SK-N-SH treated with all-trans-retinoic acid at 6 μM for 48 hours (cell line): ENCODE measurements at regions not wholly inside any gene's neighbourhood (a gene's known extent, or its start where the extent isn't known, plus 50 kb on each side); places are given as distances from the start of the nearest gene placed in this dataset.

Experiments used
- ATAC-seq: fragments of 200-7000 bp; cut with Tn5 transposase; 3 replicates; pipeline ENCODE4 v1.9.1; 2020; ENCODE audit warnings: mild to moderate bottlenecking, moderate library complexity
- ARNTL ChIP-seq: fragments of 450-650 bp; formaldehyde crosslinking; IDR thresholded peaks from 2 replicates; pipeline ENCODE4 v1.5.0; 2020; ENCODE audit warnings: low read depth, mild to moderate bottlenecking, moderate library complexity, borderline replicate concordance
- BACH2 ChIP-seq: fragments of 250-450 bp; sonication (Bioruptor Pico); IDR thresholded peaks from 2 replicates; pipeline ENCODE4 v1.9.0; 2021; ENCODE audit warnings: mild to moderate bottlenecking, borderline replicate concordance
- CSDC2 ChIP-seq: fragments of 250-450 bp; sonication (Bioruptor Pico); IDR thresholded peaks from 2 replicates; pipeline ENCODE4 v1.5.0; 2020; ENCODE audit warnings: mild to moderate bottlenecking, moderate library complexity
- ESRRG ChIP-seq: fragments of 250-450 bp; sonication (Bioruptor Pico); IDR thresholded peaks from 2 replicates; pipeline ENCODE4 v1.6.1; 2021; ENCODE audit warnings: mild to moderate bottlenecking
- GLIS3 ChIP-seq: fragments of 250-450 bp; sonication (Bioruptor Pico); IDR thresholded peaks from 2 replicates; pipeline ENCODE4 v1.5.0; 2020; ENCODE audit warnings: mild to moderate bottlenecking, moderate library complexity
- ISL1 ChIP-seq: fragments of 250-450 bp; sonication (Bioruptor Pico); IDR thresholded peaks from 2 replicates; pipeline ENCODE4 v2.1.2; 2022; ENCODE audit warnings: mild to moderate bottlenecking, moderate library complexity
- OSR1 ChIP-seq: fragments of 250-450 bp; sonication (Bioruptor Pico); IDR thresholded peaks from 2 replicates; pipeline ENCODE4 v1.8.0; 2022; ENCODE audit warnings: moderate library complexity, mild to moderate bottlenecking, inconsistent platforms
- PPARA ChIP-seq: fragments of 250-450 bp; sonication (Bioruptor Pico); IDR thresholded peaks from 2 replicates; pipeline ENCODE4 v1.5.0; 2020; ENCODE audit warnings: mild to moderate bottlenecking, borderline replicate concordance
- RARB ChIP-seq: fragments of 250-450 bp; sonication (Bioruptor Pico); IDR thresholded peaks from 2 replicates; pipeline ENCODE4 v1.8.0; 2021; ENCODE audit warnings: mild to moderate bottlenecking, moderate library complexity
- SNAI2 ChIP-seq: fragments of 250-450 bp; sonication (Bioruptor Pico); IDR thresholded peaks from 2 replicates; pipeline ENCODE4 v1.5.0; 2020; ENCODE audit warnings: mild to moderate bottlenecking, moderate library complexity
- ZC3H10 ChIP-seq: fragments of 250-450 bp; sonication (Bioruptor Pico); IDR thresholded peaks from 2 replicates; pipeline ENCODE4 v1.5.1; 2021; ENCODE audit warnings: mild to moderate bottlenecking, moderate library complexity
- ZFP3 ChIP-seq: fragments of 250-450 bp; sonication (Bioruptor Pico); IDR thresholded peaks from 2 replicates; pipeline ENCODE4 v1.5.0; 2020; ENCODE audit warnings: mild to moderate bottlenecking, moderate library complexity
- ZFP30 ChIP-seq: fragments of 450-650 bp; formaldehyde crosslinking; IDR thresholded peaks from 2 replicates; pipeline ENCODE4 v1.5.0; 2022; ENCODE audit warnings: mild to moderate bottlenecking, moderate library complexity
- ZNF565 ChIP-seq: fragments of 450-650 bp; formaldehyde crosslinking; conservative IDR thresholded peaks from 2 replicates; pipeline ENCODE4 v1.5.0; 2020; ENCODE audit warnings: low read depth, mild to moderate bottlenecking, moderate library complexity
- ZNF70 ChIP-seq: fragments of 450-650 bp; formaldehyde crosslinking; IDR thresholded peaks from 2 replicates; pipeline ENCODE4 v1.5.0; 2020; ENCODE audit warnings: mild to moderate bottlenecking, moderate library complexity
- TF ChIP-seq, protein P1 (sequence below): fragments of 250-450 bp; sonication (Bioruptor Pico); IDR thresholded peaks from 2 replicates; pipeline ENCODE4 v1.5.1; 2020; ENCODE audit warnings: low read depth, mild to moderate bottlenecking, moderate library complexity
- TF ChIP-seq, protein P2 (sequence below): fragments of 250-450 bp; sonication (Bioruptor Pico); IDR thresholded peaks from 2 replicates; pipeline ENCODE4 v1.8.0; 2021; ENCODE audit warnings: low read depth, mild to moderate bottlenecking, moderate library complexity, borderline replicate concordance
- TF ChIP-seq, protein P3 (sequence below): fragments of 250-450 bp; sonication (Bioruptor Pico); IDR thresholded peaks from 2 replicates; pipeline ENCODE4 v1.8.0; 2020; ENCODE audit warnings: mild to moderate bottlenecking, moderate library complexity, borderline replicate concordance
- TF ChIP-seq, protein P4 (sequence below): fragments of 250-450 bp; sonication (Bioruptor Pico); IDR thresholded peaks from 2 replicates; pipeline ENCODE4 v1.5.0; 2020; ENCODE audit warnings: mild to moderate bottlenecking, moderate library complexity

DNA sequence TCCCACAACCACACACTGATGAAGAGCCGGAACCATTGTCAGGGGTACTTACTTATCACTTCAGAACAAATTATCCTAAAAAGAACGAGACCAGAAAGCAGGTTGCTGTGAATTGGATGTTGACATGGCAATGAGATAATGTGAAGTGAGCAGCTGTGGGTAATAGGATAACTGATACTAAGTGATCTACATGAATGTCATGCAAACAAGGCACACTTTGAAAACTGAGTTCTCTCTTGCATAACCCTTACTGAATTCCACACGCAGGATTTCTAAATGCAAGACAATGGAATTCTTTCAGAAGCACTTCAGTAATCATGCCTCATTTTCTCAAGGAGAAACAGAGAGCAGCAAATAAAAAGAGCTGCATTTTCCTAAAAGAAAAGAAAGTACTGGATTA is 242.5 kb upstream of the TMEM229A start (continued):
- TF ChIP-seq ISL1 (CRISPR knock-in tag): no peak
- no peak for TF ChIP-seq ZNF565 (CRISPR knock-in tag)
- TF ChIP-seq ZFP30: no peak
- TF ChIP-seq, protein P1, sequence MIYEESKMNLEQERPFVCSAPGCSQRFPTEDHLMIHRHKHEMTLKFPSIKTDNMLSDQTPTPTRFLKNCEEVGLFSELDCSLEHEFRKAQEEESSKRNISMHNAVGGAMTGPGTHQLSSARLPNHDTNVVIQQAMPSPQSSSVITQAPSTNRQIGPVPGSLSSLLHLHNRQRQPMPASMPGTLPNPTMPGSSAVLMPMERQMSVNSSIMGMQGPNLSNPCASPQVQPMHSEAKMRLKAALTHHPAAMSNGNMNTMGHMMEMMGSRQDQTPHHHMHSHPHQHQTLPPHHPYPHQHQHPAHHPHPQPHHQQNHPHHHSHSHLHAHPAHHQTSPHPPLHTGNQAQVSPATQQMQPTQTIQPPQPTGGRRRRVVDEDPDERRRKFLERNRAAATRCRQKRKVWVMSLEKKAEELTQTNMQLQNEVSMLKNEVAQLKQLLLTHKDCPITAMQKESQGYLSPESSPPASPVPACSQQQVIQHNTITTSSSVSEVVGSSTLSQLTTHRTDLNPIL (CRISPR knock-in tag): no peak
- TF ChIP-seq OSR1 (CRISPR knock-in tag): no peak
- TF ChIP-seq ARNTL (CRISPR knock-in tag): no peak
- TF ChIP-seq ZNF70 (CRISPR knock-in tag): no peak
- no peak for TF ChIP-seq SNAI2 (CRISPR knock-in tag)

DNA sequence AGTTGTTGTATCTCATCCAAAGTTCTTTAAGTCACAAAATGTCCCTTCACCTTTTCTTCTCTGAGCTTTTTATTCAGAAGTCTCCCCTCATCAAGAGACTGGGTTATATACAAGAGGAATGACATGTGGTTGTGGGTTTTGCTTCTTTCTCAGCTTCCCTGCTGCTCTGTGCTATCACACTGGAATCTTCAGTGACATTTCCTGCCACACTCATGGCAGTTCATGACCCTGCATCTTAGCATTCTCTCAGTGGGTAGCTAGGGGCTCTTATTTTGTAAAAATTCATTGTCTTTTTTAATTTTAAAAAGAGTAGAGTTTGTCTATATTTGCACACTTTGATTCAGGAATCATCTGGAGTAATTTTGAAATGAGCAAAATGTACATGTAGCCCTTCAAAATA is 236.9 kb upstream of the TMEM229A start:
- ATAC-seq: no peak
- TF ChIP-seq RARB (CRISPR knock-in tag) (no peak), BACH2 (CRISPR knock-in tag) (no peak), CSDC2 (no peak), ZNF70 (CRISPR knock-in tag) (no peak)
- TF ChIP-seq, protein P1 (CRISPR knock-in tag): no peak
- TF ChIP-seq, all 23 proteins: peak for 0

DNA sequence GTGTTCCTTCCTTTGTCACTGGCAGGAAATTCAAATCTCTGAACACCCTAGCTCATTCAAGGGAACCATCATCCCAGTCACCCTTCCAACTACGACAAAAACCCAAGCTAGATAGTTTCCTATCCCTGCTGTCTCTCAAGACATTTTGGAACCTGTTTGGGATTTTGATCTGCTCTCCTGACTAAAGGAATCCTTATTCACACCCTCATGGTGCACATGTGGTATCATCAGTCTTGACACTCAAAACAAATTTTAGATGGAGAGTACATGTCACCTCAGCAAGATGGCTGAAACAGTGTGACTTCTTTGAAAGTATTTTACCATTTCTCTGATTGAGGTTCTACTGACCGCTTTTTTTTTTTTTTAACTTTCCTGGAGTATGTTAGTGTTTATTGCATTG is 234.3 kb upstream of the TMEM229A start:
- no peak for ATAC-seq
- TF ChIP-seq BACH2 (CRISPR knock-in tag) (no peak), OSR1 (CRISPR knock-in tag) (no peak)

DNA sequence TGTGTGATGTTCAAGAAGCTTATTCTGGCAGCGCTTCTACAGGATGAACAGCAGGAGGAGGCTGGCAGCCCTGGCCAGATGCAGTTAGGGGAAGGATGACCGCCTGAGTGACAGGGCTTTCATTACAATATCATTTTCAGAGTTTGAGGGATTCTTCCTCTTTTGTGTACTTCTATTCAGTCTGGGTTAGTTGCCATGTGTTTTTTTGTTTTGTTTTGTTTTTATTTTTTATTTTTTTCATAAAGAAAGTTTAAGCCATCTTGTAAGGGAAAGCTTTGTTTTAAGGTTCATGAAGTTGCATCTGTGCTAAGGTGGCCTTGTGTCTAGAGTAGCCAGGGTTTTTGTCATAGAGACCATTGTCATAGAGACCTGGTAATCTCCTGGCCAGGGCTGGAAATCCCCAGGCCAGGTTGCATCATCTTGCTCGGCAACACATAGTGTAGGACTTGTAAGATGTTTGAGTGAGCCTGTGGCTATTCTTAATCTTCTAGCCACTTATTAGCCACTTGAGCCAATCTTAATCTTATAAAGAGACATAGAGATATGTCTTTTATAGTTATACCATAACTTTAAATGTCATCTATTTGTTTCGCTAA is 230.5 kb upstream of the TMEM229A start:
- TF ChIP-seq ISL1 (CRISPR knock-in tag) (no peak), RARB (CRISPR knock-in tag) (no peak), ESRRG (CRISPR knock-in tag) (no peak), CSDC2 (no peak), PPARA (CRISPR knock-in tag) (no peak), ZC3H10 (CRISPR knock-in tag) (no peak), ZNF70 (CRISPR knock-in tag) (no peak), ZFP3 (no peak), GLIS3 (CRISPR knock-in tag) (no peak), BACH2 (CRISPR knock-in tag) (no peak), OSR1 (CRISPR knock-in tag) (no peak)
- TF ChIP-seq, protein P2, sequence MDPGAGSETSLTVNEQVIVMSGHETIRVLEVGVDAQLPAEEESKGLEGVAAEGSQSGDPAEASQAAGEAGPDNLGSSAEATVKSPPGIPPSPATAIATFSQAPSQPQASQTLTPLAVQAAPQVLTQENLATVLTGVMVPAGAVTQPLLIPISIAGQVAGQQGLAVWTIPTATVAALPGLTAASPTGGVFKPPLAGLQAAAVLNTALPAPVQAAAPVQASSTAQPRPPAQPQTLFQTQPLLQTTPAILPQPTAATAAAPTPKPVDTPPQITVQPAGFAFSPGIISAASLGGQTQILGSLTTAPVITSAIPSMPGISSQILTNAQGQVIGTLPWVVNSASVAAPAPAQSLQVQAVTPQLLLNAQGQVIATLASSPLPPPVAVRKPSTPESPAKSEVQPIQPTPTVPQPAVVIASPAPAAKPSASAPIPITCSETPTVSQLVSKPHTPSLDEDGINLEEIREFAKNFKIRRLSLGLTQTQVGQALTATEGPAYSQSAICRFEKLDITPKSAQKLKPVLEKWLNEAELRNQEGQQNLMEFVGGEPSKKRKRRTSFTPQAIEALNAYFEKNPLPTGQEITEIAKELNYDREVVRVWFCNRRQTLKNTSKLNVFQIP (CRISPR knock-in tag): no peak
- TF ChIP-seq, protein P3, sequence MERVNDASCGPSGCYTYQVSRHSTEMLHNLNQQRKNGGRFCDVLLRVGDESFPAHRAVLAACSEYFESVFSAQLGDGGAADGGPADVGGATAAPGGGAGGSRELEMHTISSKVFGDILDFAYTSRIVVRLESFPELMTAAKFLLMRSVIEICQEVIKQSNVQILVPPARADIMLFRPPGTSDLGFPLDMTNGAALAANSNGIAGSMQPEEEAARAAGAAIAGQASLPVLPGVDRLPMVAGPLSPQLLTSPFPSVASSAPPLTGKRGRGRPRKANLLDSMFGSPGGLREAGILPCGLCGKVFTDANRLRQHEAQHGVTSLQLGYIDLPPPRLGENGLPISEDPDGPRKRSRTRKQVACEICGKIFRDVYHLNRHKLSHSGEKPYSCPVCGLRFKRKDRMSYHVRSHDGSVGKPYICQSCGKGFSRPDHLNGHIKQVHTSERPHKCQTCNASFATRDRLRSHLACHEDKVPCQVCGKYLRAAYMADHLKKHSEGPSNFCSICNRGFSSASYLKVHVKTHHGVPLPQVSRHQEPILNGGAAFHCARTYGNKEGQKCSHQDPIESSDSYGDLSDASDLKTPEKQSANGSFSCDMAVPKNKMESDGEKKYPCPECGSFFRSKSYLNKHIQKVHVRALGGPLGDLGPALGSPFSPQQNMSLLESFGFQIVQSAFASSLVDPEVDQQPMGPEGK (CRISPR knock-in tag): no peak
- TF ChIP-seq, protein P1 (CRISPR knock-in tag): no peak
- TF ChIP-seq, protein P4, sequence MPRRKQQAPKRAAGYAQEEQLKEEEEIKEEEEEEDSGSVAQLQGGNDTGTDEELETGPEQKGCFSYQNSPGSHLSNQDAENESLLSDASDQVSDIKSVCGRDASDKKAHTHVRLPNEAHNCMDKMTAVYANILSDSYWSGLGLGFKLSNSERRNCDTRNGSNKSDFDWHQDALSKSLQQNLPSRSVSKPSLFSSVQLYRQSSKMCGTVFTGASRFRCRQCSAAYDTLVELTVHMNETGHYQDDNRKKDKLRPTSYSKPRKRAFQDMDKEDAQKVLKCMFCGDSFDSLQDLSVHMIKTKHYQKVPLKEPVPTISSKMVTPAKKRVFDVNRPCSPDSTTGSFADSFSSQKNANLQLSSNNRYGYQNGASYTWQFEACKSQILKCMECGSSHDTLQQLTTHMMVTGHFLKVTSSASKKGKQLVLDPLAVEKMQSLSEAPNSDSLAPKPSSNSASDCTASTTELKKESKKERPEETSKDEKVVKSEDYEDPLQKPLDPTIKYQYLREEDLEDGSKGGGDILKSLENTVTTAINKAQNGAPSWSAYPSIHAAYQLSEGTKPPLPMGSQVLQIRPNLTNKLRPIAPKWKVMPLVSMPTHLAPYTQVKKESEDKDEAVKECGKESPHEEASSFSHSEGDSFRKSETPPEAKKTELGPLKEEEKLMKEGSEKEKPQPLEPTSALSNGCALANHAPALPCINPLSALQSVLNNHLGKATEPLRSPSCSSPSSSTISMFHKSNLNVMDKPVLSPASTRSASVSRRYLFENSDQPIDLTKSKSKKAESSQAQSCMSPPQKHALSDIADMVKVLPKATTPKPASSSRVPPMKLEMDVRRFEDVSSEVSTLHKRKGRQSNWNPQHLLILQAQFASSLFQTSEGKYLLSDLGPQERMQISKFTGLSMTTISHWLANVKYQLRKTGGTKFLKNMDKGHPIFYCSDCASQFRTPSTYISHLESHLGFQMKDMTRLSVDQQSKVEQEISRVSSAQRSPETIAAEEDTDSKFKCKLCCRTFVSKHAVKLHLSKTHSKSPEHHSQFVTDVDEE (CRISPR knock-in tag): no peak
- no peak for ATAC-seq
